Breast epithelium (tissue), 4 donors: ENCODE measurements at regions not wholly inside any gene's neighbourhood (a gene's known extent, or its start where the extent isn't known, plus 50 kb on each side); places are given as distances from the start of the nearest gene placed in this dataset.

Source experiments
- DNase-seq, 2 donors: peaks; one replicate each; pipeline ENCODE4 v3.0.0-alpha.2; 2019; ENCODE audit warnings: low spot score in 2 of 2
- H3K27ac ChIP-seq, 2 donors: fragments of 200-600 bp; sonication (generic) in 1 of 2; one replicate each; pipeline ENCODE4 v1.5.1; 2016 to 2019; ENCODE audit warnings: mild to moderate bottlenecking in 1 of 2
- H3K27me3 ChIP-seq, 2 donors: fragments of 200-600 bp; sonication (generic) in 1 of 2; one replicate each; pipeline versions ENCODE4 v1.5.1 to v1.6.0; 2017 to 2019; ENCODE audit warnings: control low read depth in 1 of 2, mild to moderate bottlenecking in 1 of 2
- H3K36me3 ChIP-seq: fragments of 200-600 bp; one replicate; pipeline ENCODE4 v1.5.1; 2019
- H3K4me1 ChIP-seq, 2 donors: fragments of 200-600 bp; sonication (generic); one replicate each; pipeline ENCODE4 v1.5.1; 2016 to 2019; ENCODE audit warnings: control low read depth in 1 of 2
- H3K4me3 ChIP-seq, 3 donors: fragments of 200-600 bp; sonication (generic); 1 replicate in 2 of 3; 2 replicates in 1 of 3; pipeline ENCODE4 v1.5.1; 2016 to 2019; ENCODE audit warnings: mild to moderate bottlenecking in 3 of 3, moderate library complexity in 2 of 3
- H3K9me3 ChIP-seq, 2 donors: fragments of 200-600 bp; sonication (generic) in 1 of 2; one replicate each; pipeline ENCODE4 v1.5.1; 2016 to 2019; ENCODE audit warnings: control low read depth in 1 of 2
- POLR2A ChIP-seq: fragments of 450-650 bp; IDR thresholded peaks from one replicate; pipeline ENCODE4 v1.6.1; 2016; ENCODE audit warnings: antibody characterized with exemption, mild to moderate bottlenecking, moderate library complexity
- POLR2AphosphoS5 ChIP-seq, 3 donors: sonication (generic); formaldehyde crosslinking; IDR thresholded peaks; one replicate each; pipeline ENCODE4 v1.6.1; 2017; ENCODE audit warnings: antibody characterized with exemption in 3 of 3
- intact Hi-C: fragments of 100-400 bp; cut with DNase I; formaldehyde crosslinking; loops from one replicate; pipeline ENCODE4 v1.15.1; 2023; ENCODE audit warnings: low total_unique reads
- TF ChIP-seq, protein P1 (sequence below), 3 donors: fragments of 450-650 bp; IDR thresholded peaks; one replicate each; pipeline ENCODE4 v1.5.1; 2016 to 2017; ENCODE audit warnings: antibody characterized with exemption in 3 of 3, mild to moderate bottlenecking in 3 of 3, moderate library complexity in 3 of 3

- Histone ChIP-seq H3K27ac (no peak overlapping the region), H3K27me3 (no peaks in the 10 kb centered on the region), H3K4me1 (no peaks in the 10 kb centered on the region), H3K4me3 (no peak overlapping the region), H3K9me3 (no peaks in the 10 kb centered on the region), H3K36me3 (no peaks in the 10 kb centered on the region)
- intact Hi-C loops: no loop called here
- no peak for DNase-seq
- TF ChIP-seq POLR2AphosphoS5 (IDR thresholded peaks at IDR 0.05) (no peak), POLR2A (no peak)
- TF ChIP-seq, protein P1, sequence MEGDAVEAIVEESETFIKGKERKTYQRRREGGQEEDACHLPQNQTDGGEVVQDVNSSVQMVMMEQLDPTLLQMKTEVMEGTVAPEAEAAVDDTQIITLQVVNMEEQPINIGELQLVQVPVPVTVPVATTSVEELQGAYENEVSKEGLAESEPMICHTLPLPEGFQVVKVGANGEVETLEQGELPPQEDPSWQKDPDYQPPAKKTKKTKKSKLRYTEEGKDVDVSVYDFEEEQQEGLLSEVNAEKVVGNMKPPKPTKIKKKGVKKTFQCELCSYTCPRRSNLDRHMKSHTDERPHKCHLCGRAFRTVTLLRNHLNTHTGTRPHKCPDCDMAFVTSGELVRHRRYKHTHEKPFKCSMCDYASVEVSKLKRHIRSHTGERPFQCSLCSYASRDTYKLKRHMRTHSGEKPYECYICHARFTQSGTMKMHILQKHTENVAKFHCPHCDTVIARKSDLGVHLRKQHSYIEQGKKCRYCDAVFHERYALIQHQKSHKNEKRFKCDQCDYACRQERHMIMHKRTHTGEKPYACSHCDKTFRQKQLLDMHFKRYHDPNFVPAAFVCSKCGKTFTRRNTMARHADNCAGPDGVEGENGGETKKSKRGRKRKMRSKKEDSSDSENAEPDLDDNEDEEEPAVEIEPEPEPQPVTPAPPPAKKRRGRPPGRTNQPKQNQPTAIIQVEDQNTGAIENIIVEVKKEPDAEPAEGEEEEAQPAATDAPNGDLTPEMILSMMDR (IDR thresholded peaks at IDR 0.05): no peak
Observed at GRCh38 chr5:4081059-4081458, 485.4 kb downstream of the IRX1 start.

GRCh38 chr5:4081466-4081865 is 485.8 kb downstream of the IRX1 start:
- DNase-seq: no peak
- Histone ChIP-seq H3K36me3 (no peaks in the 10 kb centered on the region), H3K4me3 (no peak overlapping the region), H3K9me3 (no peaks in the 10 kb centered on the region), H3K27ac (no peak overlapping the region), H3K27me3 (no peaks in the 10 kb centered on the region), H3K4me1 (no peaks in the 10 kb centered on the region)
- intact Hi-C loops: no loop called here
- no peak for TF ChIP-seq POLR2A
- TF ChIP-seq POLR2AphosphoS5 (IDR thresholded peaks at IDR 0.05): no peak
- TF ChIP-seq, protein P1 (IDR thresholded peaks at IDR 0.05): no peak

GRCh38 chr5:4082966-4083564 is 487.4 kb downstream of the IRX1 start:
- DNase-seq: no peak
- Histone ChIP-seq H3K4me3 (no peak overlapping the region), H3K36me3 (no peaks in the 10 kb centered on the region), H3K4me1 (no peaks in the 10 kb centered on the region), H3K27me3 (no peaks in the 10 kb centered on the region), H3K9me3 (no peaks in the 10 kb centered on the region), H3K27ac (no peak overlapping the region)
- TF ChIP-seq POLR2AphosphoS5 (IDR thresholded peaks at IDR 0.05): no peak
- no peak for TF ChIP-seq POLR2A
- TF ChIP-seq, protein P1 (IDR thresholded peaks at IDR 0.05): no peak
- intact Hi-C loops: no loop called here

- H3K4me1 ChIP-seq: no peaks in the 10 kb centered on the region
- H3K27ac ChIP-seq: no peak overlapping the region
- no peaks in the 10 kb centered on the region for H3K36me3 ChIP-seq
- DNase-seq: no peak
- H3K9me3 ChIP-seq: no peaks in the 10 kb centered on the region
- intact Hi-C loops: no loop called here
- no peak overlapping the region for H3K4me3 ChIP-seq
- TF ChIP-seq POLR2AphosphoS5 (IDR thresholded peaks at IDR 0.05) (no peak), POLR2A (no peak)
- TF ChIP-seq, protein P1 (IDR thresholded peaks at IDR 0.05): no peak
- H3K27me3 ChIP-seq: no peaks in the 10 kb centered on the region
Observed at GRCh38 chr5:4083591-4084337, 488.1 kb downstream of the IRX1 start.

- no peaks in the 10 kb centered on the region for H3K9me3 ChIP-seq
- no peaks in the 10 kb centered on the region for H3K36me3 ChIP-seq
- intact Hi-C loops: no loop called here
- H3K4me1 ChIP-seq: no peaks in the 10 kb centered on the region
- TF ChIP-seq POLR2A: no peak
- TF ChIP-seq POLR2AphosphoS5 (IDR thresholded peaks at IDR 0.05): no peak
- TF ChIP-seq, protein P1 (IDR thresholded peaks at IDR 0.05): no peak
- no peak overlapping the region for H3K4me3 ChIP-seq
- H3K27me3 ChIP-seq: no peaks in the 10 kb centered on the region
- H3K27ac ChIP-seq: no peak overlapping the region
- DNase-seq: no peak
Observed at GRCh38 chr5:4086081-4086480, 490.4 kb downstream of the IRX1 start.
